Testis (tissue), 2 donors: ENCODE measurements at regions not wholly inside any gene's neighbourhood (a gene's known extent, or its start where the extent isn't known, plus 50 kb on each side); places are given as distances from the start of the nearest gene placed in this dataset.

Experiments used
- CTCF ChIP-seq, 3 experiments: fragments of 450-650 bp in 2 of 3; fragments of 200-600 bp in 1 of 3; sonication (generic) in 1 of 3; IDR thresholded peaks; one replicate each; pipeline ENCODE4 v1.5.1; 2016 to 2019; ENCODE audit warnings: antibody characterized with exemption in 3 of 3, mild to moderate bottlenecking in 2 of 3, moderate library complexity in 1 of 3
- POLR2A ChIP-seq: fragments of 450-650 bp; IDR thresholded peaks from one replicate; pipeline ENCODE4 v1.6.1; 2017; ENCODE audit warnings: antibody characterized with exemption, mild to moderate bottlenecking, moderate library complexity

- no peak for TF ChIP-seq CTCF (IDR thresholded peaks at IDR 0.05)
- TF ChIP-seq POLR2A: no peak
Measured at GRCh38 chr3:118578559-118578958, 456.1 kb downstream of the IGSF11 start.
